ENCODE measurements at regions not wholly inside any gene's neighbourhood (a gene's known extent, or its start where the extent isn't known, plus 50 kb on each side); places are given as distances from the start of the nearest gene placed in this dataset.
A peak's percentile ranks its signal among the peaks of the same experiment; 100 is the strongest.

DNA sequence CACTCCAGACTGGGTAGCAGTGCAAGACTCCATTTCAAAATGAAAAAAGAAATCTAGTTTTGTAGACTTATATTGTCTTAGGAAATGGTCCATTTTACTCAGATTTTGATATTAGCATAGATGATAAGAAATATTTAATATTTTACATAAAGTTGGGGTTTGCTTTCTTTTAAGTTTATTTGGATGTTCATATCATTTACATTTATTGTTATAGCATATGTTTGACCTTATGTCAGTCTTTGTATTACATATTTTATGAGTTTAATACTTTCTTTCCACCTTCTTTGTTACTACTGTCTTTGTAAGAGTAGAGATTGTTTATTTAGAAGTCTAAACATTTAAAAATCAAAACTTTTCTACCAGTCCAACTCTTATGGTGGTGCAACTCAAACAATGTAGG, 162.7 kb upstream of the OTX2 start:
- no peak overlapping the region for H3K27ac ChIP-seq (ENCODE audit: low read length)
- no peaks in the 10 kb centered on the region for H3K9me2 ChIP-seq (ENCODE audit: insufficient read depth, low read length)
- H3K27me3 ChIP-seq (ENCODE audit: insufficient read depth, low read depth, low read length): no peaks in the 10 kb centered on the region
- no peaks in the 10 kb centered on the region for H3F3A ChIP-seq (ENCODE audit: insufficient read depth, low read length, poor library complexity, severe bottlenecking)
- H3K4me2 ChIP-seq (ENCODE audit: low read length): no peak overlapping the region
- no peak overlapping the region for H3K9ac ChIP-seq (ENCODE audit: low read length)
- no peaks in the 10 kb centered on the region for H3K36me3 ChIP-seq (ENCODE audit: insufficient read depth, low read length)
- H3K4me3 ChIP-seq (ENCODE audit: low read length): no peak overlapping the region
- H3K79me2 ChIP-seq (replicated peaks; ENCODE audit: insufficient read depth, low read length): no peaks in the 10 kb centered on the region
- no peak for TF ChIP-seq RAD21 (conservative IDR thresholded peaks at IDR 0.05)
- TF ChIP-seq TAF1 (IDR thresholded peaks at IDR 0.05; ENCODE audit: low read depth): no peak
- TF ChIP-seq, protein P1, sequence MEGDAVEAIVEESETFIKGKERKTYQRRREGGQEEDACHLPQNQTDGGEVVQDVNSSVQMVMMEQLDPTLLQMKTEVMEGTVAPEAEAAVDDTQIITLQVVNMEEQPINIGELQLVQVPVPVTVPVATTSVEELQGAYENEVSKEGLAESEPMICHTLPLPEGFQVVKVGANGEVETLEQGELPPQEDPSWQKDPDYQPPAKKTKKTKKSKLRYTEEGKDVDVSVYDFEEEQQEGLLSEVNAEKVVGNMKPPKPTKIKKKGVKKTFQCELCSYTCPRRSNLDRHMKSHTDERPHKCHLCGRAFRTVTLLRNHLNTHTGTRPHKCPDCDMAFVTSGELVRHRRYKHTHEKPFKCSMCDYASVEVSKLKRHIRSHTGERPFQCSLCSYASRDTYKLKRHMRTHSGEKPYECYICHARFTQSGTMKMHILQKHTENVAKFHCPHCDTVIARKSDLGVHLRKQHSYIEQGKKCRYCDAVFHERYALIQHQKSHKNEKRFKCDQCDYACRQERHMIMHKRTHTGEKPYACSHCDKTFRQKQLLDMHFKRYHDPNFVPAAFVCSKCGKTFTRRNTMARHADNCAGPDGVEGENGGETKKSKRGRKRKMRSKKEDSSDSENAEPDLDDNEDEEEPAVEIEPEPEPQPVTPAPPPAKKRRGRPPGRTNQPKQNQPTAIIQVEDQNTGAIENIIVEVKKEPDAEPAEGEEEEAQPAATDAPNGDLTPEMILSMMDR (IDR thresholded peaks at IDR 0.05; ENCODE audit: poor library complexity, severe bottlenecking): no peak
- no peak for TF ChIP-seq EZH2 (IDR thresholded peaks at IDR 0.05; ENCODE audit: borderline replicate concordance, insufficient read depth, low read length, poor library complexity, severe bottlenecking)
- TF ChIP-seq POLR2AphosphoS5 (IDR thresholded peaks at IDR 0.05): no peak
- TF ChIP-seq, protein P2, sequence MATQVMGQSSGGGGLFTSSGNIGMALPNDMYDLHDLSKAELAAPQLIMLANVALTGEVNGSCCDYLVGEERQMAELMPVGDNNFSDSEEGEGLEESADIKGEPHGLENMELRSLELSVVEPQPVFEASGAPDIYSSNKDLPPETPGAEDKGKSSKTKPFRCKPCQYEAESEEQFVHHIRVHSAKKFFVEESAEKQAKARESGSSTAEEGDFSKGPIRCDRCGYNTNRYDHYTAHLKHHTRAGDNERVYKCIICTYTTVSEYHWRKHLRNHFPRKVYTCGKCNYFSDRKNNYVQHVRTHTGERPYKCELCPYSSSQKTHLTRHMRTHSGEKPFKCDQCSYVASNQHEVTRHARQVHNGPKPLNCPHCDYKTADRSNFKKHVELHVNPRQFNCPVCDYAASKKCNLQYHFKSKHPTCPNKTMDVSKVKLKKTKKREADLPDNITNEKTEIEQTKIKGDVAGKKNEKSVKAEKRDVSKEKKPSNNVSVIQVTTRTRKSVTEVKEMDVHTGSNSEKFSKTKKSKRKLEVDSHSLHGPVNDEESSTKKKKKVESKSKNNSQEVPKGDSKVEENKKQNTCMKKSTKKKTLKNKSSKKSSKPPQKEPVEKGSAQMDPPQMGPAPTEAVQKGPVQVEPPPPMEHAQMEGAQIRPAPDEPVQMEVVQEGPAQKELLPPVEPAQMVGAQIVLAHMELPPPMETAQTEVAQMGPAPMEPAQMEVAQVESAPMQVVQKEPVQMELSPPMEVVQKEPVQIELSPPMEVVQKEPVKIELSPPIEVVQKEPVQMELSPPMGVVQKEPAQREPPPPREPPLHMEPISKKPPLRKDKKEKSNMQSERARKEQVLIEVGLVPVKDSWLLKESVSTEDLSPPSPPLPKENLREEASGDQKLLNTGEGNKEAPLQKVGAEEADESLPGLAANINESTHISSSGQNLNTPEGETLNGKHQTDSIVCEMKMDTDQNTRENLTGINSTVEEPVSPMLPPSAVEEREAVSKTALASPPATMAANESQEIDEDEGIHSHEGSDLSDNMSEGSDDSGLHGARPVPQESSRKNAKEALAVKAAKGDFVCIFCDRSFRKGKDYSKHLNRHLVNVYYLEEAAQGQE (IDR thresholded peaks at IDR 0.05; ENCODE audit: borderline replicate concordance): no peak
- no peak for TF ChIP-seq SMC3 (conservative IDR thresholded peaks at IDR 0.05; ENCODE audit: poor library complexity)
- TF ChIP-seq EP300 (conservative IDR thresholded peaks at IDR 0.05; ENCODE audit: poor library complexity, severe bottlenecking): no peak
- no peak for TF ChIP-seq MXI1 (conservative IDR thresholded peaks at IDR 0.05; ENCODE audit: poor library complexity, severe bottlenecking)
- no peaks in the 10 kb centered on the region for H3K9me3 ChIP-seq (ENCODE audit: low read length)
- no peaks in the 10 kb centered on the region for H4K20me1 ChIP-seq (ENCODE audit: insufficient read depth)
- H2AFZ ChIP-seq (ENCODE audit: low read depth, low read length): no peak overlapping the region

DNA sequence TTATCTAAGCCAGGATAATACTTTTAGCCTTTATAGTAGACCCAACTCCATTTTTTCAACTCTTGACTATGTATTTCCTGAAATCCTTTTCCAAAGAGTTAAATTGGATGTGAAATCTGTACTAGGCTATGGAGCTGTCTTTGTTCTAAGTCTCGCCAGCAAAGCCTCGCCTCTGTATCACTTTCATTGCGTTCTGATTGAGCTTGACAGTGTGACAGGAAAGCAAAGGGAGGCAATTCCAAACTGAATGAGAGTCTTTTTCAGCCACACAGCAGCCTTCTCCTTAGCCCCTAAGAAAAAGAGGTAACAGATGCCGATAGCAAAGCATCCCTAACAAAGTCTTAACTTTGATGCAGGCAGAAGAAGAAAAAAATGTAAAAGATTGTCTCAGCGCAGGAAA, 154.6 kb upstream of the OTX2 start:
- Histone ChIP-seq H4K20me1 (ENCODE audit: insufficient read depth) (no peaks in the 10 kb centered on the region), H2AFZ (ENCODE audit: low read depth, low read length) (peak overlapping the region; percentile 7), H3K27ac (ENCODE audit: low read length) (peak overlapping the region; percentile 21), H3K9me3 (ENCODE audit: low read length) (no peaks in the 10 kb centered on the region), H3K9ac (ENCODE audit: low read length) (peak overlapping the region; percentile 21), H3K79me2 (replicated peaks; ENCODE audit: insufficient read depth, low read length) (no peaks in the 10 kb centered on the region), H3K27me3 (ENCODE audit: insufficient read depth, low read depth, low read length) (peaks cover 33% of the 10 kb centered on the region), H3K4me2 (ENCODE audit: low read length) (peak overlapping the region; percentile 42), H3K9me2 (ENCODE audit: insufficient read depth, low read length) (no peaks in the 10 kb centered on the region), H3K4me3 (ENCODE audit: low read length) (peak overlapping the region; percentile 45), H3K36me3 (ENCODE audit: insufficient read depth, low read length) (no peaks in the 10 kb centered on the region), H3F3A (ENCODE audit: insufficient read depth, low read length, poor library complexity, severe bottlenecking) (no peaks in the 10 kb centered on the region)
- peak; percentile 64 for TF ChIP-seq EP300 (conservative IDR thresholded peaks at IDR 0.05; ENCODE audit: poor library complexity, severe bottlenecking)
- no peak for TF ChIP-seq MXI1 (conservative IDR thresholded peaks at IDR 0.05; ENCODE audit: poor library complexity, severe bottlenecking)
- TF ChIP-seq, protein P1 (IDR thresholded peaks at IDR 0.05; ENCODE audit: poor library complexity, severe bottlenecking): no peak
- TF ChIP-seq EZH2 (IDR thresholded peaks at IDR 0.05; ENCODE audit: borderline replicate concordance, insufficient read depth, low read length, poor library complexity, severe bottlenecking): no peak
- TF ChIP-seq POLR2AphosphoS5 (IDR thresholded peaks at IDR 0.05): peak; percentile 72
- TF ChIP-seq TAF1 (IDR thresholded peaks at IDR 0.05; ENCODE audit: low read depth): no peak
- no peak for TF ChIP-seq RAD21 (conservative IDR thresholded peaks at IDR 0.05)
- no peak for TF ChIP-seq SMC3 (conservative IDR thresholded peaks at IDR 0.05; ENCODE audit: poor library complexity)
- TF ChIP-seq, protein P2 (IDR thresholded peaks at IDR 0.05; ENCODE audit: borderline replicate concordance): peak; percentile 41

Measured in neural cell (in vitro differentiated cells).